Mucosa of stomach (tissue), 1 donor: ENCODE measurements at regions not wholly inside any gene's neighbourhood (a gene's known extent, or its start where the extent isn't known, plus 50 kb on each side); places are given as distances from the start of the nearest gene placed in this dataset.

Experiments
- H3K27me3 ChIP-seq: one replicate; pipeline ENCODE4 v1.7.0; 2013; ENCODE audit warnings: mild to moderate bottlenecking, low read length; ENCODE audit not compliant: control insufficient read depth, insufficient read depth
- H3K36me3 ChIP-seq: one replicate; pipeline ENCODE4 v1.7.0; 2013; ENCODE audit warnings: low read length; ENCODE audit not compliant: control insufficient read depth, insufficient read depth
- H3K4me1 ChIP-seq: one replicate; pipeline ENCODE4 v1.7.0; 2013; ENCODE audit warnings: mild to moderate bottlenecking, low read length; ENCODE audit not compliant: control insufficient read depth, insufficient read depth
- H3K4me3 ChIP-seq: one replicate; pipeline ENCODE4 v1.7.0; 2013; ENCODE audit warnings: low read length
- H3K9ac ChIP-seq: one replicate; pipeline ENCODE4 v1.7.0; 2013; ENCODE audit warnings: mild to moderate bottlenecking, low read length, moderate library complexity
- H3K9me3 ChIP-seq: one replicate; pipeline ENCODE4 v1.7.0; 2013; ENCODE audit warnings: mild to moderate bottlenecking, low read length, moderate library complexity; ENCODE audit not compliant: control insufficient read depth
- donor health status: Pancreatic carcinoma.

GRCh38 chr1:244339073-244339692, 112.5 kb downstream of the ADSS2 start:
- Histone ChIP-seq H3K27me3 (no peaks in the 10 kb centered on the region), H3K36me3 (no peaks in the 10 kb centered on the region), H3K4me1 (no peaks in the 10 kb centered on the region), H3K9ac (no peak overlapping the region), H3K9me3 (no peaks in the 10 kb centered on the region), H3K4me3 (no peak overlapping the region)

- Histone ChIP-seq H3K4me3 (no peak overlapping the region), H3K9me3 (no peaks in the 10 kb centered on the region), H3K27me3 (no peaks in the 10 kb centered on the region), H3K36me3 (no peaks in the 10 kb centered on the region), H3K4me1 (no peaks in the 10 kb centered on the region), H3K9ac (no peak overlapping the region)
Observed at GRCh38 chr1:244339776-244340175, 111.9 kb downstream of the ADSS2 start.

DNA sequence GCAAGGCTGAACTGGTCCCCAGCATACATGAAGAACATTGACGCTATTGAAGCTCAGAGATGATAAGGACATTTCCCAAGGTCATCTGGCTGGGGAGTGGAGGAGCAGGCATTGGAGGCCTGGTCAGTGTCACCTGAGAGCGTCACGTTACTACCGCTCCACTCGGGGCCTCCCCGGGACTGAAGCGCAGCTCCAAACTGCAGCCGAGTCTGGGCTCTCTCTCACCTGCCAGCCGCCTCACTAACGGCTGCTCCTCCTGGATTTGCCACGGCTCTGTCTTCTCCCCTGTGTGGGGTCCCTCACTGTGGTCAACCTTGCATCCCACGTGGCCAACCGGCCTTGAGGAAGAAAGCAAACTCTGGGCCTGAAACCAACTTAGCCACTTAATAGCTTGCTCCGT, 111.3 kb downstream of the ADSS2 start:
- H3K36me3 ChIP-seq = no peaks in the 10 kb centered on the region
- no peak overlapping the region for H3K9ac ChIP-seq
- H3K4me1 ChIP-seq = no peaks in the 10 kb centered on the region
- H3K27me3 ChIP-seq = no peaks in the 10 kb centered on the region
- no peaks in the 10 kb centered on the region for H3K9me3 ChIP-seq
- no peak overlapping the region for H3K4me3 ChIP-seq

DNA sequence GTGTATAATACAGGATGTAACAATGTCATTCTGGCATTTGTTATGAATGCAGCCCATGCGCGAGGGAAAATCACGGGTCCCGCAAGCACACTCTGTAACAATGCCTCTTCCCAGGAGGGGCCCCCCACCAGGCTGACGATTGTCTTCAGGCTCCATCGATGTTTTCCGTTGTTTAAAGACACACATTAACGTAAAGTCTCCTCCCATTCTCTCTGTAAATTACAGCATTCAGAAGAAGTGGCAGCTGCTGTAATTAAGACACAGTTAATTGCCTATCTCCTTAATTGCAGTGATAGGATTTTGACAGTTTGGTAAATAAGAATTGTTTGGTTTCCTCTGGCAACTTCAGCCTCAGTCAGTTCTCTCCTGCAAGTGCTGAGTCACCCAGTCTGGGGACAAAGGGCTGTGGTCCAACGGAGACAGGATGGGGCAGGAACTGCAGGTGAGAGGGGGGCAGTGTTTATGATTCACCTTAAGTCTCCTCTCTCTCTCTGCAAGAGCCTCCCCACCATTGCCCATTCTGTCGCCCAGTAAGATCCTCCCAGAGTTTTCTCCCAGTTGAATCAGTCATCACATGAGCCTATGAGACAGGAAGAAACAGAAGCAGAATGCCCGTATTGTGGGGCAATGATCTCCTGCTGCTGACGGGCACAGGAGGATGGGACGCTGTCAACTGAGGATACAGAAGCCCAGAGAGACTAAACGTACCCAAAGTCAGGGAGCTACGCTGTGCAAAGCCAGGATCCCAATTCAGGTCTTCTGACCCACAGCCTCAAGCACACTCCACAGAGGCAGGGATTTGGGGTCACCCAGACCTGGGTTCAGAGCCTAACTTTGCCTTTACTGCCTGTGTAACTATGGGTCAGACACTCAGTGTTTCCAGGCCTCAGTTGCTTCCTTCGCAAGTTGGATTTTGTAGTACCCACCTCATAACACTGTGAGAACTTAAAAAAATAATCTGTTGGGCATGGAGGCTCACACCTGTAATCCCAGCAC, 110.0 kb downstream of the ADSS2 start:
- H3K9ac ChIP-seq = no peak overlapping the region
- no peak overlapping the region for H3K4me3 ChIP-seq
- no peaks in the 10 kb centered on the region for H3K9me3 ChIP-seq
- peaks cover under 1% of the 10 kb centered on the region for H3K4me1 ChIP-seq
- no peaks in the 10 kb centered on the region for H3K27me3 ChIP-seq
- H3K36me3 ChIP-seq = no peaks in the 10 kb centered on the region

GRCh38 chr1:244344001-244344400, 107.7 kb downstream of the ADSS2 start:
- H3K9me3 ChIP-seq = no peaks in the 10 kb centered on the region
- H3K4me3 ChIP-seq = no peak overlapping the region
- no peaks in the 10 kb centered on the region for H3K36me3 ChIP-seq
- H3K27me3 ChIP-seq = no peaks in the 10 kb centered on the region
- H3K4me1 ChIP-seq = peaks cover 13% of the 10 kb centered on the region
- H3K9ac ChIP-seq = no peak overlapping the region

DNA sequence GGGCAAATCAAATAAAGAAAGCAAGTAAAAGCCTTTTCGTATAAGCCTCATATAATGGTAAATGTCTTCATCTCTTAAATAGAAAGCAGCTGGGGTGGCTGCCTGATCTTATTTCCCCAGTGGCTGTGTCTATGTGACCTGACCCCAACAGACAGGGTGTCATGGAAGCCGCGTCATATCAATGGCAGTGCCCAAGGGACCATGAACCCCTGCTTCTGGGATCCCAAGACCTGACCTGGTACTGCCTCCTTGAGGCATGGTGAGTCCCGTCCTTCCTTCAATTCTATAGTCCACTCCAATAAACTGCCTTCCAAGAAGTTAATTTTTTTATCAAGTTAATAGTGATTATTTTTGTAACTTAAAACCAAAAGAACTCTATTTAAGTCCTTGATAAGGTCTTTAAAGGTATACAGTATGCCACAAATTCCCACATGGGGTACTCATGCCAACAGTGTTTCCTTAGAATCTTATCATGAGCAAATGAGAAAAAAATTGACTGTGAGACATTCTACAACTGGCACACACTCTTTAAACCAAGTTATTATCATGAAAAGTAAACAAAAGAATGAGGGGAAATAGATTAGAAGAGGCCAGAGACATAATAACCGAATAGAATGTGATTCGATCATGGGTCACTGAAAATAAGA, 104.6 kb downstream of the ADSS2 start:
- H3K27me3 ChIP-seq = no peaks in the 10 kb centered on the region
- no peak overlapping the region for H3K4me3 ChIP-seq
- no peaks in the 10 kb centered on the region for H3K36me3 ChIP-seq
- no peaks in the 10 kb centered on the region for H3K9me3 ChIP-seq
- H3K4me1 ChIP-seq = peaks cover 24% of the 10 kb centered on the region
- H3K9ac ChIP-seq = no peak overlapping the region

- no peaks in the 10 kb centered on the region for H3K27me3 ChIP-seq
Observed at GRCh38 chr1:244347942-244348341, 103.8 kb downstream of the ADSS2 start.

DNA sequence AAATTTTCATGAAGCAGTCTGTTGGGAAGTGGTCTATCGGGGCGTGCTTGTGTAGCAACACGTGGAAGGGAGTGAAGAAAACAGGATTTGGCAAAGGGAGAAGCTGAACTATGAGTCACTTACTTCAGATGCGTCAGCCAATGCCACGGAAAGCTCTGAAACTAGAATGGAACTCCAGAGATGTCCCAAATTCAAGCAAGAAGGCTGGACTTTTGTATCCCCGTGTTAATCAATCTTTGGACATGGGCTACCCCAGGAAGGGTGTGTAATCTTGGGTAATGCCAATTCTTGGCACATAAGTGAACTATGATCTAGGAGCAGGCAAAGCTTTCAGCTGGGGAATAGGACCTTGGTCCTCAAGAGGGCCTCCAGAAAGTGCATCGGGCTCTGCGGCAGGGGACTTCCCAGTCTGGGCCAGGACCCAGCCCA, 102.6 kb downstream of the ADSS2 start:
- no peak overlapping the region for H3K9ac ChIP-seq
- H3K4me1 ChIP-seq = peaks cover 35% of the 10 kb centered on the region
- H3K4me3 ChIP-seq = no peak overlapping the region
- no peaks in the 10 kb centered on the region for H3K9me3 ChIP-seq
- H3K36me3 ChIP-seq = no peaks in the 10 kb centered on the region
- no peaks in the 10 kb centered on the region for H3K27me3 ChIP-seq

More at GRCh38 chr1:244347942-244348341, 103.8 kb downstream of the ADSS2 start:
- H3K9ac ChIP-seq = no peak overlapping the region
- no peaks in the 10 kb centered on the region for H3K36me3 ChIP-seq
- H3K4me1 ChIP-seq = peaks cover 29% of the 10 kb centered on the region
- H3K4me3 ChIP-seq = no peak overlapping the region
- H3K9me3 ChIP-seq = no peaks in the 10 kb centered on the region

DNA sequence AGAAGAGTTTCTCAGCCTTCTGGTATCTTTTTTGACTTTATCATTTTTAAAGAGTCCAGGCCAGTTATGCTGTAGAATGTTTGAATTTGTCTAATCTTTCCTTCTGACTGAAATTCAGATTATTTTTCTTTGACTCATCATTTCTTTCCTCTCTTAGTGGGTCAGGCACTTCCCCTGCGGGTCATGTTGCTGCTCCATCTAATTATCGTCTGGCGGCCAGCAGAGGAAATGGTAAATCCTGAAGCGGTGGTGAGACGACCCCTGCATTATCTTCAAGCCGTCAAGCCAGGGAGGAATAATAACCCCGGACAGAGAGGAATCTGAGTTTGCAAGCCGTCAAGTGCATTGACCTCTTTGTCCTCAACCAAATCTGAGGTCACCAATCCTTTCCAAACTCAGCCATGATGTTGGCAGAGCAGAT, 102.1 kb downstream of the ADSS2 start:
- H3K9me3 ChIP-seq = no peaks in the 10 kb centered on the region
- H3K9ac ChIP-seq = no peak overlapping the region
- no peaks in the 10 kb centered on the region for H3K27me3 ChIP-seq
- H3K36me3 ChIP-seq = no peaks in the 10 kb centered on the region
- no peak overlapping the region for H3K4me3 ChIP-seq
- H3K4me1 ChIP-seq = peaks cover 35% of the 10 kb centered on the region

GRCh38 chr1:244350027-244350426, 101.7 kb downstream of the ADSS2 start:
- Histone ChIP-seq H3K27me3 (no peaks in the 10 kb centered on the region), H3K9me3 (no peaks in the 10 kb centered on the region), H3K36me3 (no peaks in the 10 kb centered on the region), H3K4me1 (peaks cover 35% of the 10 kb centered on the region), H3K9ac (no peak overlapping the region), H3K4me3 (no peak overlapping the region)

DNA sequence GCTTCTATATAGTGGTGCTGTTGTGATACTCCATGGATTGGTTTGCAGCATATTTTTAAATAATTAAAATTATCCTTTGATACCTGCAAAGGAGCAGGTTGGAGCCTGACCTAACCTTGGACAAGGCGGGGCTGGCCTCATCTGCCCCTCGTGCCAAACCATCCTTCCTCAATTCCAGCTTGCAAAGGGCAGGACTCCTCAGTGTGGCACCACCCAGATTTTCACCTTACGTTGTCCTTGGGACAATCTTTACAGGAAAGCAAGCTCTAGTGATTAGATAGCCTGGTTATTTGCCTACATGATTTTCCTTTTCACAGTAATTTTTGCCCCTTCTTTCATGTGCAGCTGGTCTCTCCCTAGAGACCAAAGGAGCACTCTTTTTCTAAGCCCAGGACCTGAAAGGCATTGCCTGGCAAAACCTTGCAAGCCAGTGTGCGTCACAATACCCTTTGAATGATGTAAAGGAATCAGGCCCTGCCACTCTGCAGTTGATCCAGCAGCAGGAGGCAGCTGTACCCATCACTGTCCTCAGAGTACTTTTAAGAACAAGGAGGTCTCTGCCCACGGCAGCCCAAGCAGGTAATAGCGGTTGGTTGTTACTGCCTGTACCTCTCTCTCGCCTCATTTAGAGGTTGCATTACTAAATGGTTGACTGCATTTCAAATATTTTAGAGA, 99.4 kb downstream of the ADSS2 start:
- no peaks in the 10 kb centered on the region for H3K36me3 ChIP-seq
- no peak overlapping the region for H3K9ac ChIP-seq

More for the DNA sequence above, 99.4 kb downstream of the ADSS2 start:
- peaks cover 29% of the 10 kb centered on the region for H3K4me1 ChIP-seq
- no peaks in the 10 kb centered on the region for H3K9me3 ChIP-seq
- H3K27me3 ChIP-seq = no peaks in the 10 kb centered on the region
- H3K4me3 ChIP-seq = no peak overlapping the region
